ENCODE measurements at regions not wholly inside any gene's neighbourhood (a gene's known extent, or its start where the extent isn't known, plus 50 kb on each side); places are given as distances from the start of the nearest gene placed in this dataset.

DNA sequence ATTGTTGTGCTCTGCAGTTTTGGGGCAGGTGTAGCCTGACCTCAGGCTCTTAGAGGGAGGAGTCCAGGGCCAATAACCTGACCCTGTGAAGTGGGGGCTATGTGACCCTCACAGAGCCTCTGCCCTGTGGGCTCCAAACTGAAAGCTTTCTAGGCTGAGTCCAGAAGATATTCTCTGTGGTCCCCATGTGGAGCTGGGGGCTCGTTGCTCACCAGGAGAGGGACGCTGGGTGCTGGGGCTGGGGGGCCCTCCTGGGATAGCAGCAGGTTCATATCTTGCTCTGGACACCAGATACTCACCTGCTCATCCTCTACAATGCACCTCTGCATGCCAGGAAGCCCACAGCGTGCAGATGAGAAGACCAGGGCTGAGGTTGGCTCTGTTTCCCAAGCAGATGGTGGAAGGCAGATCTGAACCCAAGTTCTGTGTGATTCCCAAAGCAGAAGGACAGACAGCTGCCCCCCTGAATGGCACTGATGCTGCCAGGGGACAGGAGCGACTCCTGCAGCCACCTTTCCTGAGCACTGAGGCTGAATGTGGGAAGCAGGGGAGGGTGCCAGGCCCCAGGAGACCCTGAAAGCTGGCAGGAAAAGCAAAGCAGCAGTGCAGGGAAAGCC lies 1022.0 kb downstream of the TBC1D22A start:
- DNase-seq (ENCODE audit: low read depth in 2 of 2): no peak

DNA sequence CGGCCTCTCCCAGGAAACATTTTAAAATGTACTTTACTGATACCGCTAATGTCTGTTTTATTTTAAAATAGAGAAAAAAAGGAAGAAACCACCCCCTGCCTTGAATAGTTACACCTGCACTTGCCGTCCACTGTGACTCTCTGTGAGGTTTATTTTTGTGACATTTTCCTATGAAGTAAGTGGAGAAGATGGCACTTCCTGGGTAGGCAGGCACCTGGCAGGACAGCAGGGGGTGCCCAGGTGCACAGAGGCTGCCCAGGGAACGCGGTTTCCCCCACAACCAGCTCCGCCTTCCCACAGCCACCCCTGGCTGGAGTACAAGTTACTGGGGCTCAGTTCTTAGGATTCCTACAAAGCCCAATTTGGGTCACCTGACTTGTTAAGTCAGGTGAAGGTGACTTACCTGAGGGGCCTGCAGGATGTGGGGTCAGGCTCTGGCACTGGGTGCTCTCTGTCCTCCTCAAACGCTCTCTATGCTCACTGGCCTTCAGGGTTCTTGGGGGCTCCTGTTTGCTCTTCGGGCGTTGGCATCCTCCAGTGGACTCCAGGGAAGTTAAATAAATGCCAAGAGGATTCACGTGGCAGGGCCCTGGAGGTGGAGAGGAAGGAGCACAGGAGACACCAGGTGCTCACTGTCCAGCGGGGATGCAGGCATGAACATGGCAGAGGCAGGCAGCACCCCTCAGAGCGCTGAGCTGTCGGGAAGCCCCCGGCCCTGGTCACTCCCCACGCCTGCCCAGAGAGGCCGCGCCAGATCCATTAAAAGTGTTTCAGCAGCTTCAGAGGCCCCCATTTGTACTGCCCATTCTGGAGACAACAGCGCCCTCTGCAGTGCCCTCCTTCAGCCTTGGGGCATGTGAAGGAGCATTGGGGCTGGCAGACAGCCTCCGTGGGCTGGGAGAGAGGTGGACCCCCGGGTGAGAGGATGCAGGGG lies 1021.2 kb downstream of the TBC1D22A start:
- no peak for DNase-seq (ENCODE audit: low read depth in 2 of 2)

DNA sequence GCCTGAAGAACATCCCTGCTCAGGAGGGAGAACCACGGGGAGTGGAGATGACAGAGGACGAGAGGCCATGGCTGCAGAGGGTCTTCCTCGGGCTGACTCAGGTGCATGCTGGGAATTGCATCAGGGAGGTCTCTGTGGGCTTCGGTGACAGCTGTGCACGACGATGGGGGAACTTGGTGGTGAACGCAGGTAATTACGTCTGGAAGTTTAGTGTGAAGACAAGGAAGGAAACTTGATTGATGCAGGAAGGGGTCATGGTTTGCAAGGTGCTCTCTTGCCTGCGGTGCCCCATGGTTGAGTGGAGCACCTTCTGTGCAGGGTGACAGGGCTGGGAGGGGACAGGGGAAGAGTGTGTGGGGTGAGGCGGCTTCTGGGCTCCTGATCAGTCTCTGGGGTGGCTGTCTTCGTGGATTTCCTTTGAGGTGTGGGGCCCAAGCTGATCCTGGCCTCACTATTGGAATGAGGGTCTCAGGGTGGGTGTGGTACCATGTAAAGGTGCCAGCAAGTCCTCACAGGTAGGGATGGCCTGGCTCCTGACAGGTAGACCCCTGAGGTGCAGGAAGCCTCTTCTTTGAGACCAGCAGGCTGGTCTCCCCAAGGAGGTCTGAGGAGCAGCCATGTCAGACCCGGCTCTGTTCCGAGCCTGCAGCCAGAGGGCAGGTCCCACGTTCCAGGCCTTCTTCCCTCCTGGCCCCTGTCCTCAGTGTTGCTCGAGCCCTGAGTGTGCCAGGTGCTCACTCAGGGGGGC lies 1020.1 kb downstream of the TBC1D22A start:
- no peak for DNase-seq (ENCODE audit: low read depth in 2 of 2)

DNA sequence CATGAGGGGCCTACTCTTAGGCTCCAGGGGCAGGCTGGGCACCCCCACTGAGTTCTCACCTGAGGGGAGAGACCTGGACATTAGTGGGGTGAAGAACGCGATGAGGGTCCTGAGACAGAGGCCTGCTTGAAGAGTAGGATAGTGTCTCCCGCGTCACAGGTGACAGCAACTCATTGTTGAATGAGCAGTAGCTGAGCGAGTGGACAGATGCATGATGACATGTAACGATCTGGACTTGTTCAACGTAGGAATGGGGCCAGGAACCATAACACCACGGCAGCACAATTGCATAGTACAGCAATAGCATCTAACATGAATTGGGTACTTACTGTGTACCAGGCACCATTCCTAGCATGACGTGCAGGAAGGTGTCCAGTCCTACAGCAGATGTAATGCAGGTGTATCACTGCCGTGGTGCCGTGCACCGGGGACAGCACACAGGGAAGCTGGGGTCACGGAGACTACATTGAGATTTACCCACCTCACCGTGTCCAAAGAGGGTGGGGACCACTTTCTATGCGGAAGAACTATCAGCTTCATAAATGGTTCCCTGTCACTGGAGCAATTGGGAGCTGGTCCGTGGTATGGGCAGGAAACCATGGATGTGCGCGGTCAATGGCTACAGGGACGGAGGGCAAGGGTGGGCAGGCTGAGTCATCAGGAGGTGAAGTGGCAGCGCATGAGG lies 1019.1 kb downstream of the TBC1D22A start:
- DNase-seq (ENCODE audit: low read depth in 2 of 2): no peak

DNA sequence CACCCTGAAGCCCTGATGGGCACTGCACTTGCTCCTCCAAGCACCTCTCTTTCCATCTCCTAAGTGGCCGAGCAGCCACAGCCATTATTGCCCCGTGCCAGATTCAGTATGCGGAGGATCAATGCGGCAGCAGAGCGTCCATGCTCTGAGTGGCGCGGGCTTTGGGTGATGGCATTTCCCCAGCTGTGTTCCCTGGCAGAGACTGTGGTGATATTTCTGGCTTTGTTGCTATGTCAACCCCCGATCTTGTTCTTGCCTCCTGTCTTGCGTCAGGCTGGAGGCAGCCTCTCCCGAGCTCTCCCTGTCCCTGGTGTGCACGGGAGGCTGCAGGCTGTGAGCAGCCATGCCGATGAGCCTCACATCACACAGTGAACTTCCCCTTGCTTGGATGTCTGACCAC lies 1018.6 kb downstream of the TBC1D22A start:
- no peak for DNase-seq (ENCODE audit: low read depth in 2 of 2)

DNA sequence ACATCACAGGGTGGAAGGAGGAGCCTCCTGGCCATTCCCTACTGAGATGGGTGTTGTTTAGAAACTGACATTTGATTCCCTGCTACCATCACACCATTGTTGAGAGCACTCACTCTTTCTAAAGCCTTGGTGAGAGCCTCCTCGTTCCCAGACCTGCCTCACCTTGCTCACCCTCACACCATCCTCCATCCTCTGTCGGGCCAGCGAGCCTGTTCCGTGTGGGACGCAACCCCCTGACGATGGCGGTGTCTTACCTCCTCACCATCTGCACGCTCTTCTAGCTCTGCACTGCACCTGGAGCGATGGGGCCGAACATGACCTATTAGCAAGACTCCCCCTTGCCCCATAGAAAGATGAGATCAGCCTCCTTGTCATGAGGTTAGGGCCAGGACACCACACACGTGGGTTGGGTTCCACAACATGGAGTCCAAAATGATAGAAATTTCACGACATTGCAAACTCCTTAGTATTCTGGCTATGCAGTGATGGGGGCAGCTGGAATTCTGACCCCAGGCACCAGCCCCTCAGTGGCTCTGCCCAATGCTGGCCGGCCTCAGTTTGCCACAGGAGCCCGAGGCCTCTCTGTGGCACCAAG lies 1017.9 kb downstream of the TBC1D22A start:
- DNase-seq (ENCODE audit: low read depth in 2 of 2): no peak

GRCh38 chr22:47779474-47779873 lies 1017.0 kb downstream of the TBC1D22A start:
- no peak for DNase-seq (ENCODE audit: low read depth in 2 of 2)

- no peak for DNase-seq (ENCODE audit: low read depth in 2 of 2)
Measured at GRCh38 chr22:47778160-47778658, 1015.8 kb downstream of the TBC1D22A start.

DNA sequence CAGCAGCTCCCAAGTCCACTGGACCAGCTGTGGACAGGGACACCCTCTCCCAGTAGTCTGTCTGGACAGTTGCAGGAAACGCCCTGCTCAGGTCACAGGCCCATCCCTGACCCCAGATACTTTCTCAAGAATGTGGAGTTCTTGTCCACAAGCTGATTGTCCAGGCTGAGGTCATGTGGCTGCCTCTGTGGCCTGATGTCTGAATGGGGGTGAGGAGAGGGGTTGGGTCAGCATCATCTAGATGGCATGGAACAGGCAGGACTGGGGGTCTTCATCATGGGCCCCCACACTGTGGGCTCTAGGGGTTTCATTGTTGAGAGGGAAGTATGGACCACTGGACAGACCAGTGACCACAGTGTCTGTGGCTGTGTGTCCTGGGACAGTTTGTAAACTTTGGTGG lies 1015.0 kb downstream of the TBC1D22A start:
- no peak for DNase-seq (ENCODE audit: low read depth in 2 of 2)

- no peak for DNase-seq (ENCODE audit: low read depth in 2 of 2)
Measured at GRCh38 chr22:47776329-47776728, 1013.9 kb downstream of the TBC1D22A start.

GRCh38 chr22:47775686-47776085 lies 1013.2 kb downstream of the TBC1D22A start:
- DNase-seq (ENCODE audit: low read depth in 2 of 2): no peak

DNA sequence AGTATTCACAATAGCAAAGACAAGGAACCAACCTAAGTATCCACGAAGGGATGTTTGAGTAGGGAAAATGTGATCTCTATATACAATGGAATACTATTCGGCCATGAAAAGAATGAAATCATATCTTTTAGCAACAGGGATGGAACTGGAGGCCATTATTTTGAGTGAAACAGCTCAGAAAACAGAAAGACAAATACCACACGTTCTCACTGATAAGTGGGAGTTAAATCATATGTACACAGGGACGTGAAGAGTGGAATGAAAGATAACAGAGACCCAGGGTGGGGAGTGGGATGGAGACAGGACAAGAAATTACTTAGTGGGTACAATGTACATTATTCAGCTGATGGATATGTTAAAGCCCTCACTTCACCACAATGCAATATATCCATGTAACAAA lies 1012.7 kb downstream of the TBC1D22A start:
- no peak for DNase-seq (ENCODE audit: low read depth in 2 of 2)

DNA sequence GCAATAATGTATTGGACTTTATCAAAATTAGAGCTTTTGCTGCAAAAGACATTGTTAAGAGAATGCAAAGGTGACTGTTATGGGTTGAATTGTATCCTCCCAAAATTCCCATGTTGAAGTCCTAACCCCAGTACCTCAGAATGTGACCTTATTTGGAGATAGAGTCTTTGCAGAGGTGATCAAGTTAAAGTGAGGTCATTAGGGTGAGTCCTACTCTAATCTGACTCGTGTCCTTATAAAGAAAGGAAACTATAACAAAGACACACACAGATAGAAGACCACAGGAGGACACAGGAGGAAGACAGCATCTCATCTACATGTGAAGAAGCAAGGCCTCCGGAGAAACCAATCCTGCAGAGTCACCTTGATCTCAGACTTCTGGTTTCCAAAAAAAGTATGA lies 1011.2 kb downstream of the TBC1D22A start:
- DNase-seq (ENCODE audit: low read depth in 2 of 2): no peak

GRCh38 chr22:47772864-47773263 lies 1010.4 kb downstream of the TBC1D22A start:
- DNase-seq (ENCODE audit: low read depth in 2 of 2): no peak

GRCh38 chr22:47769652-47770051 lies 1007.2 kb downstream of the TBC1D22A start:
- DNase-seq (ENCODE audit: low read depth in 2 of 2): no peak

DNA sequence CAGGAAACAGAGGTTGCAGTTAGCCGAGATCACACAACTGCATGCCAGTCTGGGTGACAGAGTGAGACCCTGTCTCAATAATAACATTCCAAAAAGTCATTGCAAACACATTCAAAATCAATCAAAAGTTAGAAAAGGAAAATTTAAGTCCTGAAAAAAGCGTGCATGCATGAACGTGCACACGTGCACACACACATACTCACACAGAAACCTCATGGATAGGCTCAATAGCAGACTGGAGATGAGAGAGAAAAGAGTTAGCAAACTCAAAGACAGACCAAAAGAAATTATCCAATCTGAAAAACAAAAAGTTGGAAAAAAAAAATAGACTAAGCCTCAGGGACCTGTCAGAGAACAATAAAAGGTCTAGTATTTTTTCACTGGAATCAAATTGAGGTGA lies 1005.6 kb downstream of the TBC1D22A start:
- no peak for DNase-seq (ENCODE audit: low read depth in 2 of 2)

DNA sequence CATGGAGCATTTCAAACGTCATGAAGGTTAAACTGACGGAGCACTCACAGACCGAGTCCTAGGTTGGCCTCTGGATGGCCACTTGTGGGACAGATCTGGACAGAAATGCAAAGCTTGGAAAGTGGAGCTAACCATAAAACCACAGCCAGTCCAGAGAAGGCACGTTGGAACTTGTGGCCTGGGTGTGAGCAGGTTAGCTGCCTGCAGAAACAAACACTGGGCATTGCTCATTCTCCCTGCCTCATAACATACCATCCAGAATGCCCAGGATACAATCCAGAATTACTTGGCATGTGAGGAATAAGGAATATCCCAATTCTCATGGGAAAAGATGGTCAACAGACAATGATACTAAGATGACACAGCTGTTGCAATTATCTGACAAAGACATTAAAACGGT lies 1005.0 kb downstream of the TBC1D22A start:
- DNase-seq (ENCODE audit: low read depth in 2 of 2): no peak

- DNase-seq (ENCODE audit: low read depth in 2 of 2): no peak
Measured at GRCh38 chr22:47765757-47766156, 1003.3 kb downstream of the TBC1D22A start.

DNA sequence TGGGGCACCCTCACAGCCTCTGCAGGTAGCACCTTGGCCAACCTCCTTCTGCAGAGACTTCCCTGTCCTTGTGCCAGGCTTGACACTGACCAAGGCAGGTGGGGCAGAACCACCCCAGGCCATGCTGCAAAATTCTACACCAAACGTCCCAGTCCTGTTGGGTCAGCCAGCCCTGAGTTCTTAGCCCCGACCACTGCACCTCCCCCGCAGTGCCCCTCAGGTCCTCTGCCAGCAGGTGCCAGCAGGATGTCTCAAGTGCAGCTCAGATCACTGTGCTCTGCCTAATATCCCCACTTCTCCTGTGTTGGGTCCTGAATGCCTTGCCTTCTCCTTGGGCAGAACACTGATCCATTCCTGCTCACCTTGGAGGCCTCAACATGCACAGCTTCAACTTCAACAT lies 999.7 kb downstream of the TBC1D22A start:
- DNase-seq (ENCODE audit: low read depth in 2 of 2): no peak

GRCh38 chr22:47759909-47760308 lies 997.5 kb downstream of the TBC1D22A start:
- DNase-seq (ENCODE audit: low read depth in 2 of 2): no peak

DNA sequence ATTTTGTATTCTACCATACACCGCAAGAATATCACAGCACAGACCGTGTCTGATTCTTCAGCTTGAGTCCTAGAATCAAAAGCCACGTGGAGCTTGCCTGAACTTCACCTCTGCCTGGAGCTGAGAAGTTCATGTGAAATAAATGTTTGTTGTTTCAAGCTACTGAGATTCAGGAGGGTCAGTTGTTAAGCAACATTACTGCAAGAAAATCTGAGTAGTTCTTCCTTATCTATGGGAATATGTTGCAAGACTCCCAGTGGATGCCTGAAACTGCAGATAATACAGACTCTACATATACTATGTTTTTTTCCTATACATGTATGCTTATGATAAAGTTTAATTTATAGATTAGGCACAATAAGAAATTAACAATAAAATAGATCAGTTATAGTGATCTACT lies 995.3 kb downstream of the TBC1D22A start:
- no peak for DNase-seq (ENCODE audit: low read depth in 2 of 2)
